Kidney (tissue), 13 donors: ENCODE measurements at regions not wholly inside any gene's neighbourhood (a gene's known extent, or its start where the extent isn't known, plus 50 kb on each side); places are given as distances from the start of the nearest gene placed in this dataset.

ENCODE experiments used
- DNase-seq, 5 donors: peaks; one replicate each; pipeline ENCODE4 v3.0.0-alpha.2; 2013 to 2020
- FAIRE-seq: peaks from 2 replicates; lab custom pipeline; 2012; peaks lifted over from hg19 to GRCh38; lab: Jason Lieb, UNC
- H3K27ac ChIP-seq, 2 donors: one replicate each; pipeline ENCODE4 v1.7.0; 2013; ENCODE audit warnings: low read depth in 2 of 2, low read length in 2 of 2, inconsistent platforms in 1 of 2
- H3K27me3 ChIP-seq: one replicate; pipeline ENCODE4 v1.7.1; 2013; ENCODE audit warnings: low read length, inconsistent platforms; ENCODE audit not compliant: control insufficient read depth, insufficient read depth
- H3K36me3 ChIP-seq, 3 donors: one replicate each; pipeline versions ENCODE4 v1.7.0 to v1.7.1; 2013; ENCODE audit warnings: low read length in 3 of 3, control low read depth in 1 of 3, inconsistent platforms in 1 of 3; ENCODE audit not compliant: insufficient read depth in 3 of 3, control insufficient read depth in 2 of 3
- H3K4me1 ChIP-seq, 3 donors: one replicate each; pipeline versions ENCODE4 v1.7.0 to v1.7.1; 2013; ENCODE audit warnings: low read length in 3 of 3, inconsistent platforms in 1 of 3, low read depth in 1 of 3; ENCODE audit not compliant: control insufficient read depth in 2 of 3, insufficient read depth in 2 of 3
- H3K4me3 ChIP-seq, 3 donors: one replicate each; pipeline versions ENCODE4 v1.7.0 to v1.8.1; 2013; ENCODE audit warnings: low read length in 3 of 3, control low read depth in 1 of 3, inconsistent platforms in 1 of 3
- H3K9ac ChIP-seq, 3 donors: one replicate each; pipeline versions ENCODE4 v1.7.0 to v1.7.1; 2013; ENCODE audit warnings: low read length in 3 of 3, control low read depth in 1 of 3, inconsistent platforms in 1 of 3
- H3K9me3 ChIP-seq, 3 donors: one replicate each; pipeline versions ENCODE4 v1.7.0 to v1.7.1; 2013; ENCODE audit warnings: low read length in 3 of 3, control low read depth in 1 of 3, inconsistent platforms in 1 of 3; ENCODE audit not compliant: control insufficient read depth in 2 of 3, insufficient read depth in 1 of 3
- CTCF ChIP-seq: IDR thresholded peaks from 3 replicates; pipeline ENCODE4 v1.5.1; 2012; ENCODE audit warnings: mild to moderate bottlenecking, moderate library complexity, borderline replicate concordance; ENCODE audit not compliant: insufficient read depth; ENCODE audit errors: extremely low read depth
- intact Hi-C: fragments of 100-400 bp; cut with DNase I; formaldehyde crosslinking; loops from one replicate; pipeline ENCODE4 v1.11.1; 2022
- donor health status: control.
- donor health status: control.
- donor health status: control.
- donor health status: control.
- donor health status: control.
- donor health status: DM: yes; HTN: yes; CAD: no.
- donor health status: Normal renal cell carcinoma (clear cell type).

GRCh38 chr10:78923647-78924318 lies 145.0 kb upstream of the ZMIZ1 start:
- Histone ChIP-seq H3K27ac (no peak overlapping the region), H3K9ac (no peak overlapping the region), H3K9me3 (no peaks in the 10 kb centered on the region), H3K4me3 (no peak overlapping the region), H3K36me3 (no peaks in the 10 kb centered on the region), H3K27me3 (no peaks in the 10 kb centered on the region), H3K4me1 (no peaks in the 10 kb centered on the region)
- intact Hi-C loops = no loop called here
- TF ChIP-seq CTCF = no peak
- FAIRE-seq = no peak
- no peak for DNase-seq

GRCh38 chr10:78924319-78925003 lies 144.3 kb upstream of the ZMIZ1 start:
- Histone ChIP-seq H3K36me3 (no peaks in the 10 kb centered on the region), H3K9ac (no peak overlapping the region), H3K27ac (no peak overlapping the region), H3K4me3 (no peak overlapping the region), H3K9me3 (no peaks in the 10 kb centered on the region), H3K4me1 (no peaks in the 10 kb centered on the region), H3K27me3 (no peaks in the 10 kb centered on the region)
- no peak for FAIRE-seq
- TF ChIP-seq CTCF = no peak
- DNase-seq = peak in 1 of 5 donors; percentile 31
- intact Hi-C loops = no loop called here

- Histone ChIP-seq H3K27me3 (no peaks in the 10 kb centered on the region), H3K9me3 (no peaks in the 10 kb centered on the region), H3K4me3 (no peak overlapping the region), H3K9ac (no peak overlapping the region), H3K27ac (no peak overlapping the region), H3K4me1 (no peaks in the 10 kb centered on the region), H3K36me3 (no peaks in the 10 kb centered on the region)
- TF ChIP-seq CTCF = no peak
- intact Hi-C loops = no loop called here
- FAIRE-seq (no peak), DNase-seq (no peak)
Observed at GRCh38 chr10:78925275-78925674, 143.5 kb upstream of the ZMIZ1 start.
